HepG2 (cell line): ENCODE measurements at regions not wholly inside any gene's neighbourhood (a gene's known extent, or its start where the extent isn't known, plus 50 kb on each side); places are given as distances from the start of the nearest gene placed in this dataset.

Experiments used
- ATAC-seq: fragments of 200-7000 bp; cut with Tn5 transposase; 3 replicates; pipeline ENCODE4 v1.9.1; 2020; ENCODE audit warnings: mild to moderate bottlenecking, moderate library complexity
- BruUV-seq: library from RNA; stranded (reverse); fragments of 400-500 nt; replicated peaks from 2 replicates; lab custom pipeline; 2021; lab: Mats Ljungman, UMichigan
- CTCF ChIA-PET: fragments of 300-600 bp; formaldehyde crosslinking; extraction: SDS; loops from one replicate; lab custom pipeline; 2021; ENCODE audit warnings: low total read pairs, inconsistent platforms, low intra/inter-chr PET ratio; lab: Yijun Ruan, JAX
- POLR2A ChIA-PET: fragments of 350-600 bp; sonication (Branson Sonifier 250); formaldehyde crosslinking; loops from one replicate; lab custom pipeline; 2020; ENCODE audit warnings: antibody characterized with exemption, inconsistent platforms; lab: Yijun Ruan, JAX
- DNase-seq: peaks from one replicate; pipeline ENCODE4 v3.0.0-alpha.2; 2015; ENCODE audit warnings: low spot score
- FAIRE-seq: peaks from 3 replicates; lab custom pipeline; 2011; peaks lifted over from hg19 to GRCh38; lab: Jason Lieb, UNC
- H2AFZ ChIP-seq: one replicate; pipeline ENCODE4 v1.6.1; 2011; ENCODE audit warnings: low read length, inconsistent platforms
- H3K27ac ChIP-seq: fragments of 300-600 bp; 3 replicates; pipeline ENCODE4 v1.8.0; 2011; ENCODE audit warnings: mixed run types, mild to moderate bottlenecking, mixed read lengths, low read length, inconsistent platforms; ENCODE audit not compliant: insufficient read depth; ENCODE audit errors: extremely low read length
- H3K27me3 ChIP-seq, 2 experiments: fragments of 200-600 bp in 1 of 2; 2 replicates in 1 of 2; 3 replicates in 1 of 2; pipeline versions ENCODE4 v1.6.0 to v1.8.0; 2011; ENCODE audit warnings: low read length in 2 of 2, mild to moderate bottlenecking in 2 of 2, moderate library complexity in 2 of 2, inconsistent platforms in 1 of 2; ENCODE audit not compliant: insufficient read depth in 2 of 2, control insufficient read depth in 1 of 2
- H3K36me3 ChIP-seq, 2 experiments: fragments of 200-600 bp in 1 of 2; replicated peaks in 1 of 2; 2 replicates in 1 of 2; 3 replicates in 1 of 2; pipeline versions ENCODE4 v1.5.1 to v1.8.0; 2011; ENCODE audit warnings: low read length in 2 of 2, inconsistent platforms in 1 of 2; ENCODE audit not compliant: insufficient read depth in 2 of 2, control insufficient read depth in 1 of 2
- H3K4me1 ChIP-seq: 2 replicates; pipeline ENCODE4 v1.5.1; 2012; ENCODE audit warnings: low read length, inconsistent platforms; ENCODE audit not compliant: insufficient read depth
- H3K4me2 ChIP-seq: 2 replicates; pipeline ENCODE4 v1.6.0; 2011; ENCODE audit warnings: low read depth, low read length, inconsistent platforms
- H3K4me3 ChIP-seq, 3 experiments: fragments of 200-600 bp in 1 of 3; sonication (generic), shearing (Covaris generic) in 1 of 3; replicated peaks in 1 of 3; 2 replicates each; pipeline ENCODE4 v1.5.1; 2011 to 2016; ENCODE audit warnings: low read length in 3 of 3, inconsistent platforms in 2 of 3, low read depth in 2 of 3, mild to moderate bottlenecking in 2 of 3, control low read depth in 1 of 3, mixed read lengths in 1 of 3; ENCODE audit not compliant: insufficient read depth in 1 of 3
- H3K79me2 ChIP-seq: one replicate; pipeline ENCODE4 v1.6.1; 2011; ENCODE audit warnings: low read length, inconsistent platforms; ENCODE audit not compliant: insufficient read depth
- H3K9ac ChIP-seq: 2 replicates; pipeline ENCODE4 v1.6.0; 2011; ENCODE audit warnings: mild to moderate bottlenecking, low read depth, low read length, inconsistent platforms; ENCODE audit not compliant: insufficient read depth
- H3K9me3 ChIP-seq: 2 replicates; pipeline ENCODE4 v1.5.1; 2012; ENCODE audit warnings: mild to moderate bottlenecking, low read length
- H4K20me1 ChIP-seq: 2 replicates; pipeline ENCODE4 v1.6.0; 2011; ENCODE audit warnings: inconsistent platforms, mild to moderate bottlenecking, low read length, moderate library complexity; ENCODE audit not compliant: insufficient read depth
- AGO2 ChIP-seq: fragments of 200-400 bp; formaldehyde crosslinking; optimal IDR thresholded peaks from 2 replicates; pipeline ENCODE3; 2017; ENCODE audit warnings: mild to moderate bottlenecking, low read depth, low read length, moderate library complexity
- CCAR2 ChIP-seq: fragments of 200-400 bp; formaldehyde crosslinking; optimal IDR thresholded peaks from 2 replicates; pipeline ENCODE3; 2018; ENCODE audit warnings: low read depth, mild to moderate bottlenecking, low read length, moderate library complexity
- EEA1 ChIP-seq: sonication (generic); formaldehyde crosslinking; IDR thresholded peaks from 2 replicates; pipeline ENCODE4 v1.5.1; 2020; ENCODE audit warnings: mild to moderate bottlenecking, missing genetic modification reagents, borderline replicate concordance
- GPN1 ChIP-seq: sonication (generic); formaldehyde crosslinking; IDR thresholded peaks from 2 replicates; pipeline ENCODE4 v1.5.1; 2020; ENCODE audit warnings: missing genetic modification reagents, borderline replicate concordance
- MAZ ChIP-seq, 2 experiments: sonication (generic) in 1 of 2; formaldehyde crosslinking in 1 of 2; IDR thresholded peaks; 2 replicates each; pipeline versions ENCODE4 v1.5.0 to v1.6.1; 2012 to 2020; ENCODE audit warnings: low read depth in 2 of 2, mild to moderate bottlenecking in 2 of 2, borderline replicate concordance in 1 of 2, improper control_type of control experiment in 1 of 2, low read length in 1 of 2, missing genetic modification reagents in 1 of 2, moderate library complexity in 1 of 2
- SPEN ChIP-seq: sonication (generic); formaldehyde crosslinking; IDR thresholded peaks from 2 replicates; pipeline ENCODE4 v1.5.1; 2020; ENCODE audit warnings: low read depth, mild to moderate bottlenecking, missing genetic modification reagents
- ZBED4 ChIP-seq: sonication (generic); formaldehyde crosslinking; IDR thresholded peaks from 2 replicates; pipeline ENCODE4 v1.4.0; 2020; ENCODE audit warnings: missing genetic modification reagents, borderline replicate concordance
- ZNF260 ChIP-seq: sonication (generic); formaldehyde crosslinking; IDR thresholded peaks from 2 replicates; pipeline ENCODE4 v1.4.0; 2020; ENCODE audit warnings: missing genetic modification reagents, low read depth, mild to moderate bottlenecking, borderline replicate concordance
- ZNF878 ChIP-seq: sonication (generic); formaldehyde crosslinking; IDR thresholded peaks from 2 replicates; pipeline ENCODE4 v1.8.1; 2023; ENCODE audit warnings: mild to moderate bottlenecking, missing genetic modification reagents, moderate library complexity
- ZSCAN21 ChIP-seq: sonication (generic); formaldehyde crosslinking; IDR thresholded peaks from 2 replicates; pipeline ENCODE4 v1.8.0; 2022; ENCODE audit warnings: mild to moderate bottlenecking, missing genetic modification reagents, moderate library complexity, borderline replicate concordance
- WGBS: methylation state at CpG from one replicate; pipeline ENCODE4 v1.1.6; 2017; ENCODE audit warnings: low lambda C conversion rate; 5-methylcytosine and 5-hydroxymethylcytosine counted together
- in situ Hi-C: cut with HindIII; loops from 2 replicates; pipeline ENCODE4 v1.10.0; 2017; ENCODE audit warnings: low pct_unique_long_range_greater_than_20kb; ENCODE audit not compliant: extremely low pct_ligation_motif_present
- intact Hi-C: fragments of 100-400 bp; cut with micrococcal nuclease; formaldehyde crosslinking; loops from one replicate; pipeline ENCODE4 v1.10.0; 2022; ENCODE audit not compliant: unreplicated experiment
- TF ChIP-seq, protein P1 (sequence below): fragments of 450-650 bp; IDR thresholded peaks from 2 replicates; pipeline ENCODE4 v1.6.1; 2016

GRCh38 chr1:60345621-60346020 lies 272.1 kb upstream of the C1orf87 start:
- no peak for TF ChIP-seq ZNF878 (CRISPR knock-in tag)
- no peak for TF ChIP-seq EEA1 (CRISPR knock-in tag)
- TF ChIP-seq, protein P1, sequence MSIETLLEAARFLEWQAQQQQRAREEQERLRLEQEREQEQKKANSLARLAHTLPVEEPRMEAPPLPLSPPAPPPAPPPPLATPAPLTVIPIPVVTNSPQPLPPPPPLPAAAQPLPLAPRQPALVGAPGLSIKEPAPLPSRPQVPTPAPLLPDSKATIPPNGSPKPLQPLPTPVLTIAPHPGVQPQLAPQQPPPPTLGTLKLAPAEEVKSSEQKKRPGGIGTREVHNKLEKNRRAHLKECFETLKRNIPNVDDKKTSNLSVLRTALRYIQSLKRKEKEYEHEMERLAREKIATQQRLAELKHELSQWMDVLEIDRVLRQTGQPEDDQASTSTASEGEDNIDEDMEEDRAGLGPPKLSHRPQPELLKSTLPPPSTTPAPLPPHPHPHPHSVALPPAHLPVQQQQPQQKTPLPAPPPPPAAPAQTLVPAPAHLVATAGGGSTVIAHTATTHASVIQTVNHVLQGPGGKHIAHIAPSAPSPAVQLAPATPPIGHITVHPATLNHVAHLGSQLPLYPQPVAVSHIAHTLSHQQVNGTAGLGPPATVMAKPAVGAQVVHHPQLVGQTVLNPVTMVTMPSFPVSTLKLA: peak; percentile 40; the same call in 1 of the 2 replicates
- TF ChIP-seq MAZ (IDR thresholded peaks at IDR 0.05; ENCODE audit: borderline replicate concordance, low read depth, low read length): no peak
- TF ChIP-seq MAZ (CRISPR knock-in tag; IDR thresholded peaks at IDR 0.05; ENCODE audit: low read depth): no peak
- TF ChIP-seq ZSCAN21: no peak
- in situ Hi-C loops (no loop called here), intact Hi-C loops (no loop called here)
- no peak overlapping the region for H3K9ac ChIP-seq
- 0% methylated on average over 1 of the region's 1 CpG for WGBS
- ATAC-seq (no peak), DNase-seq (no peak), FAIRE-seq (no peak)
- ChIA-PET POLR2A (no interaction called here), CTCF (no interaction called here)
- H3K4me1 ChIP-seq: no peaks in the 10 kb centered on the region
- H2AFZ ChIP-seq: no peak overlapping the region
- no peaks in the 10 kb centered on the region for H3K27me3 ChIP-seq
- BruUV-seq: no TSS peak
- no peaks in the 10 kb centered on the region for H3K9me3 ChIP-seq
- no peak overlapping the region for H3K4me2 ChIP-seq
- H4K20me1 ChIP-seq: no peaks in the 10 kb centered on the region
- H3K36me3 ChIP-seq: no peaks in the 10 kb centered on the region
- no peak overlapping the region for H3K27ac ChIP-seq
- no peak overlapping the region for H3K4me3 ChIP-seq
- no peaks in the 10 kb centered on the region for H3K79me2 ChIP-seq

DNA sequence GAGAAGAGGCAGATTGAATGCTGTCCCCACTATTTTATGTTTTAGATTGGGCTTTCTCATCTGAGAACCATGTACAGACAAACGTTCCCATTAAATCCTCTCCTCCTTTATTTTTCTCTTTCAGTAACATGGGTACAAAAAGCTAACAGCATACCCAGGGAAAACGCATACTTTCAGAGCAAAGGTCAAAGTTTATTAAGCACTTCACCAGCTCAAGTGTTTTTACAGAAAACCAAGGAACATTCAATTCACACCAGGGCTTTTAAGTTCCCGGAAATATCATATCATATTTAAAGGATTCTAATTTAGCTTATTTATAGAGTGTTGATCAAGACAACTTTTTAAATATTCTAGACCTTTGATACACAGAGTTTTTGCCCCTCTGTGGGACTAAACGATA lies 271.5 kb upstream of the C1orf87 start:
- ChIA-PET CTCF (no interaction called here), POLR2A (no interaction called here)
- H2AFZ ChIP-seq: no peak overlapping the region
- no peaks in the 10 kb centered on the region for H3K9me3 ChIP-seq
- no peak for FAIRE-seq
- intact Hi-C loops (no loop called here), in situ Hi-C loops (no loop called here)
- no peaks in the 10 kb centered on the region for H3K27me3 ChIP-seq
- H3K27ac ChIP-seq: no peak overlapping the region
- no peaks in the 10 kb centered on the region for H3K36me3 ChIP-seq
- DNase-seq: no peak
- no peak overlapping the region for H3K9ac ChIP-seq
- WGBS: 10% methylated on average over 4 of the region's 4 CpGs
- no peak overlapping the region for H3K4me3 ChIP-seq
- no peaks in the 10 kb centered on the region for H3K4me1 ChIP-seq
- no peak overlapping the region for H3K4me2 ChIP-seq
- no TSS peak for BruUV-seq
- H3K79me2 ChIP-seq: no peaks in the 10 kb centered on the region
- no peaks in the 10 kb centered on the region for H4K20me1 ChIP-seq
- ATAC-seq: no peak
- TF ChIP-seq ZBED4 (CRISPR knock-in tag): no peak
- no peak for TF ChIP-seq AGO2
- no peak for TF ChIP-seq SPEN (CRISPR knock-in tag)
- no peak for TF ChIP-seq ZNF260 (CRISPR knock-in tag)
- TF ChIP-seq GPN1 (CRISPR knock-in tag): no peak
- no peak for TF ChIP-seq CCAR2
